RWPE2 (cell line): ENCODE measurements at regions not wholly inside any gene's neighbourhood (a gene's known extent, or its start where the extent isn't known, plus 50 kb on each side); places are given as distances from the start of the nearest gene placed in this dataset.

Source experiments
- ATAC-seq: fragments of 200-7000 bp; cut with Tn5 transposase; 3 replicates; pipeline ENCODE4 v1.9.1; 2021; ENCODE audit warnings: low read depth
- DNase-seq: peaks from one replicate; pipeline ENCODE4 v3.0.0-alpha.2; 2020; ENCODE audit warnings: low spot score
- H3K27ac ChIP-seq: fragments of 450-650 bp; 2 replicates; pipeline ENCODE4 v1.5.1; 2017; ENCODE audit warnings: mild to moderate bottlenecking; ENCODE audit not compliant: poor library complexity, severe bottlenecking
- H3K27me3 ChIP-seq: fragments of 250-450 bp; sonication (Bioruptor Pico); 2 replicates; pipeline ENCODE4 v1.5.1; 2021; ENCODE audit warnings: mild to moderate bottlenecking, moderate library complexity; ENCODE audit not compliant: insufficient read depth, poor library complexity, severe bottlenecking
- H3K36me3 ChIP-seq: fragments of 250-450 bp; sonication (Bioruptor Pico); 2 replicates; pipeline ENCODE4 v1.5.1; 2020; ENCODE audit warnings: low read depth, mild to moderate bottlenecking, moderate library complexity
- H3K4me1 ChIP-seq: fragments of 250-450 bp; sonication (Bioruptor Pico); 2 replicates; pipeline ENCODE4 v1.5.1; 2021; ENCODE audit warnings: mild to moderate bottlenecking, moderate library complexity; ENCODE audit not compliant: insufficient read depth, poor library complexity, severe bottlenecking
- H3K4me3 ChIP-seq: fragments of 250-450 bp; sonication (Bioruptor Pico); 2 replicates; pipeline ENCODE4 v1.5.1; 2021; ENCODE audit warnings: mild to moderate bottlenecking, moderate library complexity; ENCODE audit not compliant: severe bottlenecking
- H3K9me3 ChIP-seq: fragments of 250-450 bp; sonication (Bioruptor Pico); 2 replicates; pipeline ENCODE4 v1.5.1; 2021; ENCODE audit warnings: mild to moderate bottlenecking, moderate library complexity; ENCODE audit not compliant: severe bottlenecking
- CTCF ChIP-seq: fragments of 450-650 bp; IDR thresholded peaks from one replicate; pipeline ENCODE4 v1.5.1; 2017; ENCODE audit warnings: mild to moderate bottlenecking, moderate library complexity; ENCODE audit not compliant: poor library complexity, severe bottlenecking

- TF ChIP-seq CTCF = no peak
- peaks cover 9% of the 10 kb centered on the region for H3K4me1 ChIP-seq
- H3K36me3 ChIP-seq = no peaks in the 10 kb centered on the region
- H3K27me3 ChIP-seq = no peaks in the 10 kb centered on the region
- ATAC-seq (no peak), DNase-seq (no peak)
- no peak overlapping the region for H3K4me3 ChIP-seq
- H3K27ac ChIP-seq = no peak overlapping the region
- peaks cover 2% of the 10 kb centered on the region for H3K9me3 ChIP-seq
Observed at GRCh38 chr15:58342508-58342907, 89.3 kb upstream of the LIPC start.

GRCh38 chr15:58344213-58345070 lies 87.3 kb upstream of the LIPC start:
- Histone ChIP-seq H3K27me3 (no peaks in the 10 kb centered on the region), H3K27ac (no peak overlapping the region), H3K4me1 (peaks cover 9% of the 10 kb centered on the region), H3K9me3 (peaks cover 2% of the 10 kb centered on the region), H3K36me3 (no peaks in the 10 kb centered on the region), H3K4me3 (no peak overlapping the region)
- no peak for TF ChIP-seq CTCF
- DNase-seq (no peak), ATAC-seq (no peak)

- H3K36me3 ChIP-seq = no peaks in the 10 kb centered on the region
- peak; percentile 91 for ATAC-seq
- no peak overlapping the region for H3K27ac ChIP-seq
- peaks cover 9% of the 10 kb centered on the region for H3K4me1 ChIP-seq
- DNase-seq = no peak
- TF ChIP-seq CTCF = no peak
- H3K4me3 ChIP-seq = no peak overlapping the region
- peaks cover 2% of the 10 kb centered on the region for H3K9me3 ChIP-seq
- no peaks in the 10 kb centered on the region for H3K27me3 ChIP-seq
Observed at GRCh38 chr15:58346361-58346760, 85.4 kb upstream of the LIPC start.

- Histone ChIP-seq H3K4me3 (no peak overlapping the region), H3K36me3 (no peaks in the 10 kb centered on the region), H3K4me1 (peaks cover 9% of the 10 kb centered on the region), H3K9me3 (peaks cover 5% of the 10 kb centered on the region), H3K27me3 (no peaks in the 10 kb centered on the region), H3K27ac (no peak overlapping the region)
- 0 out of 3 replicates have a peak, but pooled peaks have one; percentile 26 for ATAC-seq
- TF ChIP-seq CTCF = no peak
- no peak for DNase-seq
Observed at GRCh38 chr15:58348095-58348812, 83.5 kb upstream of the LIPC start.
